SH-SY5Y (cell line): ENCODE measurements at regions not wholly inside any gene's neighbourhood (a gene's known extent, or its start where the extent isn't known, plus 50 kb on each side); places are given as distances from the start of the nearest gene placed in this dataset.

ENCODE experiments used
- GATA2 ChIP-seq: IDR thresholded peaks from 2 replicates; pipeline ENCODE4 v1.6.1; 2011; ENCODE audit warnings: mild to moderate bottlenecking, low read depth, low read length
- GATA3 ChIP-seq: IDR thresholded peaks from 2 replicates; pipeline ENCODE4 v1.6.1; 2011; ENCODE audit warnings: low read depth, mild to moderate bottlenecking, low read length, moderate library complexity

GRCh38 chr16:73792199-73793020 is 504.2 kb upstream of the PSMD7 start:
- peak; percentile 61; the same call in 1 of the 2 replicates for TF ChIP-seq GATA2
- TF ChIP-seq GATA3 = peak; percentile 52; the same call in 1 of the 2 replicates
